ENCODE measurements at regions not wholly inside any gene's neighbourhood (a gene's known extent, or its start where the extent isn't known, plus 50 kb on each side); places are given as distances from the start of the nearest gene placed in this dataset.

GRCh38 chr22:42217752-42218280 is 52.6 kb downstream of the TCF20 start:
- no peak for TF ChIP-seq CTCF (IDR thresholded peaks at IDR 0.05)
- no peak for TF ChIP-seq EZH2 (IDR thresholded peaks at IDR 0.05)
- no peak for TF ChIP-seq EZH2phosphoT487 (IDR thresholded peaks at IDR 0.05)
